AG10803 (cell line): ENCODE measurements at regions not wholly inside any gene's neighbourhood (a gene's known extent, or its start where the extent isn't known, plus 50 kb on each side); places are given as distances from the start of the nearest gene placed in this dataset.

Experiments
- DNase-seq: peaks from one replicate; pipeline ENCODE4 v3.0.0; 2010; ENCODE audit warnings: low read depth
- H3K4me3 ChIP-seq: 2 replicates; pipeline ENCODE4 v1.5.1; 2011; ENCODE audit warnings: mild to moderate bottlenecking, low read length, control low read depth
- TF ChIP-seq, protein P1 (sequence below): conservative IDR thresholded peaks from 2 replicates; pipeline ENCODE4 v1.5.1; 2011; ENCODE audit warnings: mild to moderate bottlenecking, low read length, control low read depth, inconsistent platforms

- TF ChIP-seq, protein P1, sequence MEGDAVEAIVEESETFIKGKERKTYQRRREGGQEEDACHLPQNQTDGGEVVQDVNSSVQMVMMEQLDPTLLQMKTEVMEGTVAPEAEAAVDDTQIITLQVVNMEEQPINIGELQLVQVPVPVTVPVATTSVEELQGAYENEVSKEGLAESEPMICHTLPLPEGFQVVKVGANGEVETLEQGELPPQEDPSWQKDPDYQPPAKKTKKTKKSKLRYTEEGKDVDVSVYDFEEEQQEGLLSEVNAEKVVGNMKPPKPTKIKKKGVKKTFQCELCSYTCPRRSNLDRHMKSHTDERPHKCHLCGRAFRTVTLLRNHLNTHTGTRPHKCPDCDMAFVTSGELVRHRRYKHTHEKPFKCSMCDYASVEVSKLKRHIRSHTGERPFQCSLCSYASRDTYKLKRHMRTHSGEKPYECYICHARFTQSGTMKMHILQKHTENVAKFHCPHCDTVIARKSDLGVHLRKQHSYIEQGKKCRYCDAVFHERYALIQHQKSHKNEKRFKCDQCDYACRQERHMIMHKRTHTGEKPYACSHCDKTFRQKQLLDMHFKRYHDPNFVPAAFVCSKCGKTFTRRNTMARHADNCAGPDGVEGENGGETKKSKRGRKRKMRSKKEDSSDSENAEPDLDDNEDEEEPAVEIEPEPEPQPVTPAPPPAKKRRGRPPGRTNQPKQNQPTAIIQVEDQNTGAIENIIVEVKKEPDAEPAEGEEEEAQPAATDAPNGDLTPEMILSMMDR, result no peak
- H3K4me3 ChIP-seq, result no peak overlapping the region
- DNase-seq, result peak; percentile 49
Measured at GRCh38 chr10:94218493-94219183, 144.1 kb downstream of the NOC3L start.

DNA sequence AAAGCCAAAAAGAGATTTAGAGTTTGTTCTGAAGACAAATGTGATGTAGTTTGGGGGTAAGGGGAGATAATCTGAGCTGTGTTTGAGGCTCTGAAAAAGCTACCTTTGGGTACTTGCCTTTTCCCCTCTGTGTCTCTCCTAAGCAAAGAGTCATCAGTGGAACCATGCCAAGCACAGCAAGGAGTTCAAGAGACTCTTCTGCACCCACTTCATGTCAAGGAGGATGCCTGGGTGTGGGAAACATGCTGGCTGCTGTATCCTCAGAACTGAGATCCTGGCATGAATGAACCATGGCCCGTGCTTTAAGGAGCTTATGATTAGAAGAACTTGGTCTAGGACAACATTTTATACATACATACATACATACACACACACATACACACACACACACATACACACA is 142.9 kb downstream of the NOC3L start:
- no peak overlapping the region for H3K4me3 ChIP-seq
- TF ChIP-seq, protein P1, result no peak
- DNase-seq, result peak; percentile 13

- TF ChIP-seq, protein P1, result no peak
- no peak for DNase-seq
- no peak overlapping the region for H3K4me3 ChIP-seq
Measured at GRCh38 chr10:94220717-94221116, 142.0 kb downstream of the NOC3L start.

DNA sequence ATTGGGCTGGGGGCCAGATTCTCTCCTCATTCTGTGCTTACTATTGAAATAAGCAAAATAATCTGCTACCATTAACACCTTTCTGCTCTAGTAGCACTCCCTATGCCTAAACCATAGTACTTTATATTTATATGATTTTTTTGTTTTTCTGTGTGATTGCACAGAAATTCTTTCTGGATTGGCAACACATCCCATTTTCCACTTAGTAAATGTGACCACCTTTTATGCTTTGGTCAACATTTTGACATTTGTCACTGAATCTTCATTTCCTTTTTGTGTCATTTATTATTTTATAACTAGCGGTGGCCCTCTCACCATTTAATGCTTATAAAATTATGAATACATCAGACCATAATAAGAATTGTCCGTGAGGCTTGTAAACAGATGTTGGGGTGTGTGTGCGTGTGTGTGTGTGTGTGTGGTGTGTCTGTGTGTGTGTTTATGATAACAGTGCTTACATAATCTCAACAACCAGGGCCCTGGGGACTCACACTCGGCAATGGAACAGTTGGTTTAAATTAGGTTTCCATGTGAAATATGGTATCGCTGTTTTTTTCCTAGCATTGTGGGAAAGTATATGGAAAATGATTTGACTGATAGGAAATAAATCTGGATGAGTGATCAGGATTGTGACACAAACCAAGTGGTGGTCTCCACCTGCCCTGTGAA is 138.9 kb downstream of the NOC3L start:
- H3K4me3 ChIP-seq, result no peak overlapping the region
- TF ChIP-seq, protein P1, result no peak
- DNase-seq, result peak; percentile 73

GRCh38 chr10:94224656-94225055 is 138.1 kb downstream of the NOC3L start:
- DNase-seq, result peak; percentile 32
- TF ChIP-seq, protein P1, result no peak
- no peak overlapping the region for H3K4me3 ChIP-seq

DNA sequence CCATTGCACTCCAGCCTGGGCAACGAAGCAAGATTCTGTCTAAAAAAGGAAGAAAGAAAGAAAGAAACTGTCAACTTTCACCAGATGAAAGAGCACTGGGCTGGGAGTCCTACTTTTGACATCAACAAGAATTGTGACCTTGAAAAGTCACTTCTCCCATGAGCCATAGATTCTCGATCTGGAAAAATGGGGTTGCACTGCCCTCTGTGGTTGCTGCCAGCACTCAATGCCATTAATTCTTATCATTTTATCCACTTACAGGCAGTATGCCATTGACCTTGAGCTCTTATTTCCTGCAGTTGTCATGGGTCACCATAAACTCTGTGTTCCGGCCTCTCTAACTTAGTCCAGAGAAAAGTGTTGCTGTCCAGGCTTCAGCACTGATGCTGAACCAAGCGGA is 137.2 kb downstream of the NOC3L start:
- TF ChIP-seq, protein P1, result peak; percentile 26; the same call in 1 of the 2 replicates
- peak; percentile 5 for DNase-seq
- H3K4me3 ChIP-seq, result no peak overlapping the region
